ENCODE measurements at regions not wholly inside any gene's neighbourhood (a gene's known extent, or its start where the extent isn't known, plus 50 kb on each side); places are given as distances from the start of the nearest gene placed in this dataset.
A peak's percentile ranks its signal among the peaks of the same experiment; 100 is the strongest.

DNA sequence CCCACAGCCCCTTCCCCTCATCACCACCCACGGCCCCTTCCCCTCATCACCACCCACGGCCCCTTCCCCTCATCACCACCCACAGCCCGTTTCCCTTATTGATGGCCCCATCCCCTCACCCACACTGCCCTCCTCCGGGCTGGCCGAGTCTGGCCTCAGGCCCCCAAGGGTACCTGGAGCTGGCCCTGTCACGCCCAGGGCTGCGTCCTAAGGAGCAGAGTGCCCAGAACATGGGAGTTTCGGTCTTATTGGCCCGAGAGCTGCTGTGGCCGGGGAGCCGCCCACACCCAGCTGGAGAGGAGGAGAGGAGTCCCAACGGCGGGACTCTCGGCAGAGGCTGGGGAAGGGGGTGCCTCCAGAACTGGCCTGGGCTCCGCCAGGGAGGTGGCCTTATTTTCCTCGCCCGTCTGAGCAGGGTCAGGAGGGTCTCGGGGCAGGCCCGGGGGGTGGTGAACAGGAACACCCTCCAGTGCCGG is 182.3 kb downstream of the KIF26A start:
- no peak overlapping the region for H3K4me3 ChIP-seq (ENCODE audit: low read length)
- H3K27me3 ChIP-seq (ENCODE audit: insufficient read depth, low read depth, low read length), result no peaks in the 10 kb centered on the region
- no peaks in the 10 kb centered on the region for H4K20me1 ChIP-seq (ENCODE audit: insufficient read depth)
- H2AFZ ChIP-seq (ENCODE audit: low read depth, low read length), result no peak overlapping the region
- no peaks in the 10 kb centered on the region for H3F3A ChIP-seq (ENCODE audit: insufficient read depth, low read length, poor library complexity, severe bottlenecking)
- H3K36me3 ChIP-seq (ENCODE audit: insufficient read depth, low read length), result no peaks in the 10 kb centered on the region
- H3K27ac ChIP-seq (ENCODE audit: low read length), result no peak overlapping the region
- TF ChIP-seq MXI1 (conservative IDR thresholded peaks at IDR 0.05; ENCODE audit: poor library complexity, severe bottlenecking) (no peak), TAF1 (IDR thresholded peaks at IDR 0.05; ENCODE audit: low read depth) (no peak), REST (IDR thresholded peaks at IDR 0.05; ENCODE audit: borderline replicate concordance) (no peak), SMC3 (conservative IDR thresholded peaks at IDR 0.05; ENCODE audit: poor library complexity) (no peak), RAD21 (conservative IDR thresholded peaks at IDR 0.05) (no peak), EP300 (conservative IDR thresholded peaks at IDR 0.05; ENCODE audit: poor library complexity, severe bottlenecking) (no peak), CTCF (IDR thresholded peaks at IDR 0.05; ENCODE audit: poor library complexity, severe bottlenecking) (no peak), POLR2AphosphoS5 (IDR thresholded peaks at IDR 0.05) (no peak), EZH2 (IDR thresholded peaks at IDR 0.05; ENCODE audit: borderline replicate concordance, insufficient read depth, low read length, poor library complexity, severe bottlenecking) (no peak)
- H3K4me2 ChIP-seq (ENCODE audit: low read length), result no peak overlapping the region
- H3K9ac ChIP-seq (ENCODE audit: low read length), result no peak overlapping the region
- H3K9me2 ChIP-seq (ENCODE audit: insufficient read depth, low read length), result no peaks in the 10 kb centered on the region
- H3K9me3 ChIP-seq (ENCODE audit: low read length), result no peaks in the 10 kb centered on the region
- H3K79me2 ChIP-seq (replicated peaks; ENCODE audit: insufficient read depth, low read length), result no peaks in the 10 kb centered on the region

- Histone ChIP-seq H3K9me2 (ENCODE audit: insufficient read depth, low read length) (no peaks in the 10 kb centered on the region), H3K36me3 (ENCODE audit: insufficient read depth, low read length) (no peaks in the 10 kb centered on the region), H3K4me3 (ENCODE audit: low read length) (no peak overlapping the region), H2AFZ (ENCODE audit: low read depth, low read length) (no peak overlapping the region), H3K4me2 (ENCODE audit: low read length) (no peak overlapping the region), H3F3A (ENCODE audit: insufficient read depth, low read length, poor library complexity, severe bottlenecking) (no peaks in the 10 kb centered on the region), H4K20me1 (ENCODE audit: insufficient read depth) (no peaks in the 10 kb centered on the region), H3K27ac (ENCODE audit: low read length) (no peak overlapping the region), H3K79me2 (replicated peaks; ENCODE audit: insufficient read depth, low read length) (no peaks in the 10 kb centered on the region), H3K9me3 (ENCODE audit: low read length) (no peaks in the 10 kb centered on the region), H3K9ac (ENCODE audit: low read length) (no peak overlapping the region), H3K27me3 (ENCODE audit: insufficient read depth, low read depth, low read length) (no peaks in the 10 kb centered on the region)
- TF ChIP-seq CTCF (IDR thresholded peaks at IDR 0.05; ENCODE audit: poor library complexity, severe bottlenecking), result no peak
- TF ChIP-seq MXI1 (conservative IDR thresholded peaks at IDR 0.05; ENCODE audit: poor library complexity, severe bottlenecking), result no peak
- peak; percentile 15 for TF ChIP-seq REST (IDR thresholded peaks at IDR 0.05; ENCODE audit: borderline replicate concordance)
- TF ChIP-seq SMC3 (conservative IDR thresholded peaks at IDR 0.05; ENCODE audit: poor library complexity), result no peak
Measured at GRCh38 chr14:104321088-104321801, 182.9 kb downstream of the KIF26A start.
